ENCODE measurements at regions not wholly inside any gene's neighbourhood (a gene's known extent, or its start where the extent isn't known, plus 50 kb on each side); places are given as distances from the start of the nearest gene placed in this dataset.

DNA sequence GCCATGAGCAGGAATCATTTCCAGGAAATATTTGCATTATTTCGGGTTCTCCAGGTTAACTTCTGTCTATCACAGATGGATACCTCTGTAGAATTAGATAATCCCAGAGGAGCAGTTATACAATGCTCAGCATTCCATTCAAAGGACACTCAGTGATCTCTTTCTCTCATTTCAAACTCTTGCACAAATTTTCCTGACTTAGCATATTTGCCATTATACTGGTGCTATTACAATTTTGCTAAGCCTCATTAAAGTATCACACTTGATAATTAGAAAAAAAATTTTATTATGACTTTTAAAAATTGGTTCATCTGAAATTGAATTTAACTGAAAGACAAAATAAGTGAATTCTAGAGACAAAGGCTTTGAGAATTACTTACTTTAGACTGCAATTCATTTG is 469.0 kb downstream of the EPHA3 start:
- DNase-seq (no peak), ATAC-seq (ENCODE audit: low FRiP score in 2 of 2) (no peak)
- no peaks in the 10 kb centered on the region for H3K27me3 ChIP-seq
- H3K36me3 ChIP-seq = no peaks in the 10 kb centered on the region
- H3K27ac ChIP-seq = no peak overlapping the region
- H3K4me3 ChIP-seq = no peak overlapping the region
- H3K9me3 ChIP-seq = no peaks in the 10 kb centered on the region
- WGBS, 2 donors = 67 to 79% methylated on average over 1 of the region's 1 CpG
- peaks cover 0 to 4% (median 0%) of the 10 kb centered on the region in 4 donors for H3K4me1 ChIP-seq
- no peak for TF ChIP-seq POLR2A (IDR thresholded peaks at IDR 0.05)

DNA sequence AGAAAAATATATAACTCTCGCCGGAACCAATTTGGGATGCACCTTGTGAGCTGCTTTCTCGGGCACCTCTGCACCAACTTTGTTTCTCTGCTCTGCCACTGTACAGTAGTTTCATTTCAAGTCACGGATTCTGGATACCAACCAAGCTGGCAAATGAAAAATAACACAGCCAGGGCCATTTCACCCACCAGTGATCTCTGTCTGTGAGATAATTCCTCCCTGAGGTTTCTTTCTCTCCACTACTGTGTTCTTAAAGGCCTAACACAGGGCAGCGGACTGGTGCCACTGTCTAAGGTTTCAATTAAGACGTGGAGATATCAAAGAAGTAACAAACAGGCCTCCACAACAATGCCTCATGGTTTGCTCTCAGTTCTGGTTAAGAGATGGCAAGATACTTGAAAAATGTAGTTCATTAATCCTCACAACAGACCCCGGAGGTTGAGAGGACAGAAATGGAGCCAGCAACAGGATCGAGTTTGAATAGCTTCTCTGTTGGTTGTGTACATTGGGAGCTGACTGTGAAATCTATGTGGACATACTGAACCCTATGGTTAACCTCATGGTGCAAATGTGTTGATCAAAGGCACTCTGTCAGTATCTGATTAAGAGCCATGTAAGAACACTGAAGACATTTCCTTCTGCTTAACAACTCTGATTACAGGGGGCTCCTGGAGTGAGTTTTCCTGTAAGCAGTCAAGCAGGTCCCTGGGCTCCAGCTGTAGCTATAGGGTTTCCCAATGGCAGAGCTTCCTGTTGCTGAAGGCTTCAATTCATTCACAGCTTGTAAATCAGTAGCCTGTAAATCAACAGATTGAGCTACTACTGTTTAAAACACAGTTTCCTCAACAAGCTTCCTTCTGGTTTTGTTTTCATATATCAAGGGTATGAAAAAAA is 470.5 kb downstream of the EPHA3 start:
- no peak for ATAC-seq (ENCODE audit: low FRiP score in 2 of 2)
- Histone ChIP-seq H3K4me3 (no peak overlapping the region), H3K9me3 (no peaks in the 10 kb centered on the region), H3K27ac (no peak overlapping the region), H3K27me3 (no peaks in the 10 kb centered on the region), H3K4me1 (no peaks in the 10 kb centered on the region), H3K36me3 (no peaks in the 10 kb centered on the region)
- DNase-seq = no peak
- WGBS, 2 donors = 57 to 62% methylated on average over 8 of the region's 8 CpGs
- TF ChIP-seq EP300 (IDR thresholded peaks at IDR 0.05) (no peak), POLR2AphosphoS5 (IDR thresholded peaks at IDR 0.05) (no peak), POLR2A (IDR thresholded peaks at IDR 0.05) (no peak)
- TF ChIP-seq, protein P1, sequence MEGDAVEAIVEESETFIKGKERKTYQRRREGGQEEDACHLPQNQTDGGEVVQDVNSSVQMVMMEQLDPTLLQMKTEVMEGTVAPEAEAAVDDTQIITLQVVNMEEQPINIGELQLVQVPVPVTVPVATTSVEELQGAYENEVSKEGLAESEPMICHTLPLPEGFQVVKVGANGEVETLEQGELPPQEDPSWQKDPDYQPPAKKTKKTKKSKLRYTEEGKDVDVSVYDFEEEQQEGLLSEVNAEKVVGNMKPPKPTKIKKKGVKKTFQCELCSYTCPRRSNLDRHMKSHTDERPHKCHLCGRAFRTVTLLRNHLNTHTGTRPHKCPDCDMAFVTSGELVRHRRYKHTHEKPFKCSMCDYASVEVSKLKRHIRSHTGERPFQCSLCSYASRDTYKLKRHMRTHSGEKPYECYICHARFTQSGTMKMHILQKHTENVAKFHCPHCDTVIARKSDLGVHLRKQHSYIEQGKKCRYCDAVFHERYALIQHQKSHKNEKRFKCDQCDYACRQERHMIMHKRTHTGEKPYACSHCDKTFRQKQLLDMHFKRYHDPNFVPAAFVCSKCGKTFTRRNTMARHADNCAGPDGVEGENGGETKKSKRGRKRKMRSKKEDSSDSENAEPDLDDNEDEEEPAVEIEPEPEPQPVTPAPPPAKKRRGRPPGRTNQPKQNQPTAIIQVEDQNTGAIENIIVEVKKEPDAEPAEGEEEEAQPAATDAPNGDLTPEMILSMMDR (IDR thresholded peaks at IDR 0.05) = no peak

DNA sequence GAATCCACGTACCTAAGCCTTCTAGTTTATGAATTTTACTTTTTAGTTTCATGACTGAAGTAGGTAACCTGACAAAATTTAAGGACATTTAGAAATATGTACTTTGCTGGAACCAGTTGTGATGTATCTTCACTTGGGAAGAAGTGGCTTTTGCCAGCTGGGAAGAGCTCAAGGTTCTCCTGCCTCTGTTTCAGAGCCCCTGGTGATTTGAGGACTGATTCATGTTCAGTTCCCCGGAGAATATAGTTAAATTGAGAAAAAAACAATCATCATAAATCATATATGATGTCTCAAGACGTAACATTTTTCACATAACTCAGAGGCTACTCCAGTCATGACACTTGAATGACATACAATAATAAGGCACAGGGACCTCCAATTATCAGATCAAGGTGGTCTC is 473.4 kb downstream of the EPHA3 start:
- ATAC-seq (ENCODE audit: low FRiP score in 2 of 2) (no peak), DNase-seq (no peak)
- Histone ChIP-seq H3K4me3 (no peak overlapping the region), H3K36me3 (no peaks in the 10 kb centered on the region), H3K27ac (no peak overlapping the region), H3K27me3 (no peaks in the 10 kb centered on the region), H3K9me3 (no peaks in the 10 kb centered on the region), H3K4me1 (no peaks in the 10 kb centered on the region)
- TF ChIP-seq, protein P1 (IDR thresholded peaks at IDR 0.05) = no peak
- TF ChIP-seq POLR2AphosphoS5 (IDR thresholded peaks at IDR 0.05) (no peak), EP300 (IDR thresholded peaks at IDR 0.05) (no peak), POLR2A (IDR thresholded peaks at IDR 0.05) (no peak)
- 63 to 72% methylated on average over 3 of the region's 3 CpGs for WGBS, 2 donors

DNA sequence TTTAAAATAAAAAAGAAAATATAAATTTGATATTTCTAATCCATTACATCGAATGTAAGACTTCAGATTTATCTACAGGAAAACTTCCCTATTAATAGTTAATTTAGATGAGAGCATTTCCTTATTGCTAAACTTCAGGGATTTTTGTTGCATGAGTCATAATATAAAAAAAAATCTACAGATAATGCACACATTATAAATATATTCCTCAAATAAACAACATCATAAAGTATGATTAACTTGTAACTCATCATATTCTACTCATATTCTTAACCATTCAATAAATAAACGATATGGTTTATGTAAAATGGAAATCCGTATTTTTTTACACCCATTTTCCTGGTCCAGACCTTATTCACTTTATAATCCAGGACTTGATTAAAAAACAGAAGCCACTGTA is 477.0 kb downstream of the EPHA3 start:
- Histone ChIP-seq H3K27ac (no peak overlapping the region), H3K27me3 (no peaks in the 10 kb centered on the region), H3K4me3 (no peak overlapping the region), H3K36me3 (no peaks in the 10 kb centered on the region), H3K4me1 (no peaks in the 10 kb centered on the region), H3K9me3 (no peaks in the 10 kb centered on the region)
- WGBS, 2 donors = 76 to 80% methylated on average over 3 of the region's 3 CpGs
- no peak for TF ChIP-seq POLR2AphosphoS5 (IDR thresholded peaks at IDR 0.05)
- TF ChIP-seq EP300 (IDR thresholded peaks at IDR 0.05) = no peak
- TF ChIP-seq, protein P1 (IDR thresholded peaks at IDR 0.05) = no peak
- TF ChIP-seq POLR2A (IDR thresholded peaks at IDR 0.05) = no peak
- DNase-seq = no peak
- no peak for ATAC-seq (ENCODE audit: low FRiP score in 2 of 2)

DNA sequence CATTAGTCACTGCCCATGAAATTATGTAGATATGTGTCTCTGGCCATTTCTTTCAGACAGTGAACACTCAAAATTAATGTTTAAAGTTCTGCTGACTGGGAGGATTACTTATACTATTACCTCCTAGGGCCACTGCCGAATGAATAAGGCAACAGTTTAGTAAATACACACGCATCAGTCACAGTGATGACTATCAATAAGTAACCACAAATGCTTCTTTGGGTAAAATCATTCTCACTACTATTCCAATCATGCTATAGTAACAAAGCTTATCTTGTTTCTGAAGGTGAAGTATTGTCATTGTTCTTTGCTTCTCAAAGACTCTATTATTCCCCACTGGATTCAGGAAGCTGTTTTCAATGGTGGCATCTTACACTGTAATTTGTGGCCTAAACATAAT is 478.8 kb downstream of the EPHA3 start:
- Histone ChIP-seq H3K36me3 (no peaks in the 10 kb centered on the region), H3K4me1 (no peaks in the 10 kb centered on the region), H3K4me3 (no peak overlapping the region), H3K27ac (no peak overlapping the region), H3K27me3 (no peaks in the 10 kb centered on the region), H3K9me3 (no peaks in the 10 kb centered on the region)
- ATAC-seq (ENCODE audit: low FRiP score in 2 of 2) (no peak), DNase-seq (no peak)
- WGBS, 2 donors = 82 to 84% methylated on average over 2 of the region's 2 CpGs
- no peak for TF ChIP-seq EP300 (IDR thresholded peaks at IDR 0.05)
- no peak for TF ChIP-seq POLR2A (IDR thresholded peaks at IDR 0.05)
- TF ChIP-seq, protein P1 (IDR thresholded peaks at IDR 0.05) = no peak
- no peak for TF ChIP-seq POLR2AphosphoS5 (IDR thresholded peaks at IDR 0.05)
